HG02759 (cell line): ENCODE measurements at regions not wholly inside any gene's neighbourhood (a gene's known extent, or its start where the extent isn't known, plus 50 kb on each side); places are given as distances from the start of the nearest gene placed in this dataset.

ENCODE experiments used
- ATAC-seq: cut with Tn5 transposase; IDR thresholded peaks from one replicate; pipeline ENCODE4 v1.9.1; 2021; ENCODE audit warnings: mild to moderate bottlenecking, moderate library complexity; ENCODE audit not compliant: unreplicated experiment

GRCh38 chr5:143671021-143671420 lies 140.9 kb upstream of the HMHB1 start:
- no peak for ATAC-seq

- no peak for ATAC-seq
These were observed 146.1 kb upstream of the HMHB1 start for GRCh38 chr5:143665866-143666265.

DNA sequence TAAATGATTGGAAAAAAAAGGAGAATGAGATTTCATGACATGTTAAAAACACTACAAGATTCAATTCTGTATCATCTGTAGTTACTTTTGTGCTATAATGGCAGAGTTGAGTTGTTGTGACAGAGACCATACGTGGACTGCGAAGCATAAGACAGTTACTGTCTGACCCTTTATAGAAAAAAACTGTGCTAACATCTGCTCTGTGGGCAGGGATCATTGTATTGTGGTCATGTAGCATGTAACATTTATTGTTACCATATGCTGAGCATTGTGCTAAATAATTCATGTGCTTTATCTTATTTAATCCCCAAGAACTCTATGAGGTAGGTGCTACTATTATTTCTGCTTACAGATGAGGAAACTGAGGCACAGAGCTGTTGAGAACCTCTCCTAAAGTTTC lies 147.3 kb upstream of the HMHB1 start:
- no peak for ATAC-seq

DNA sequence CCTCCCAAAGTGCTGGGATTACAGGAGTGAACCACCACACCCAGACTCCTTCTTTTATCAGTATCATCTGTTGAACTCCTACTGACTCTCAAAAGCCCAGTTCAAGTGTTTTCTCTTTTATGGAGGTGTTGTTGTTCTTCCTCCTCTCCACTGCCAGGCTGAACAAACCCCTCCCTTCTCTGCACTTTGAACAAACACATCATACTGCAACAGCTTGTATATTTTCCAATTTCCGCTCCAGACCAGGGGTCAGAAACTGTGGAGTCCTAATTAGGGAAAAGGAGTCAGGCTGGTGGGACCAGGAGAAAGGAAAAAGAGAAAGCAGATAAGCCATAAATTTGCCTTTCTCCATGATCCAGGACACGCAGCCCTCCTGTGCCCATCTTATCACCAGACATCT lies 148.1 kb upstream of the HMHB1 start:
- no peak for ATAC-seq

DNA sequence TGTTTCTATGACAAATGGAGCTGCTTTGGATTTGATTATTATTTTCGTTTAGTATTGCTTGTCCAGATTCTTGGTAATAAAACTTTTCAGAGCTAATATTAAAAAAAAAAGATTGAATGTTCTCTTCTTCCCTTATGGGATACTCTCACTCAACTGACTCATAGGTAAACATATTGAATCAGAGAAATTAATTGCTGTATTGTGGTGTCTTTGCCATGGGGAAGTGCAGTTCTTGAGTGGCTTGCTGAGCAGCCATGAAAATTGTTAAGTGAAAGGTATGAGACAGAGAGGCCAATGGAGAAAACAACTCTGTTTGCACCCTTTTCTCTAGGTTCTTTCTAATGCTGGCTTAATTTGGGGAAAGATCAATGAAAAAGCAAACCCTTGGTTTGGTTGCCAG lies 149.9 kb upstream of the HMHB1 start:
- no peak for ATAC-seq

GRCh38 chr5:143660625-143661024 lies 151.3 kb upstream of the HMHB1 start:
- no peak for ATAC-seq

GRCh38 chr5:143659599-143660238 lies 152.2 kb upstream of the HMHB1 start:
- no peak for ATAC-seq

DNA sequence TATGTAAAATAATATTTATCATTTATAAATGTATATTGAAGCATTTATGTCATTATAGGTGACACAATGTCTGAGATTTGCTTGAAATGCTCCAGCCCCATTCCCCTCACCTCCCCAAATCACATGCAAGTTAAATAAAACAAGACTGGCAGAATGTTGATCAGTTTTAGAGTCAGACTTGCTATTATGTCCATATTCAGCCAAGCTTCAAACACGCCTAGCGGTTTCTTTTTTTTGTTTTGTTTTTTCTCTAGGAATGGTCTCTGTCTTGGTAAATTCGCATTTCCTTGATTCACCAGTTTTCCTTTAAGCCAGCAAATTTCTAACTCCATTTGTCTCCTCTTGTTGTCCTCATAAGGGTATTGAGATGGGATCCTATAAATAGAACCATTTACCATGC lies 153.0 kb upstream of the HMHB1 start:
- ATAC-seq: no peak

DNA sequence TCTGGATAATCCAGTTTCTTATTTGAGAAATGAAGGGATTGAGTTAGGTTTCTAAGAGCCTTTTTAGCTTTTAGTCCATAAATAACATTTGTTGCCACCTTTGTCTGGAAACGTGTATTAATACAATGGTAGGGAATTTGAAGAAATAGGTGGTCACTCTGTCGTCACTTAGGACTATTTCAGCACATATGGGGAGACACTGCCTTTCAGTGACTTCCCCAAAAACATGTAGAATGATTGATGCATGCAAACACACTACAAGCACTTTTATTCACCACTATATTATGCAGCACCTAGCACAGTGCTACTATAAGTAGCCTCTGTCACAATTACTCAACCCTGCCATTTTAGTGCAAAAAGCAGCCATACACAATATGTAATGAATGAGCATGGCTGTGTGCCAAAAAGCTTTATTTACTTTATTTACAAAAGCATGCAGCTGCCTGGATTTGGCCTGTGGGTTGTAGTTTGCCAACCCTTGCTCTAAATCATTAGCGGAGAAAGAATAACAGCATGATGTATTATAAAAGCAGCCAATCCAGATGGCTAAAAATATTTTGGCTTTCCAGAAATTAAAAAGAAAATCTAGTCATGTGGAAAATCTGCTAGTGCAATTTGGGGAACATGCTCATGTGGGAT lies 154.2 kb upstream of the HMHB1 start:
- no peak for ATAC-seq

GRCh38 chr5:143653766-143654282 lies 158.1 kb upstream of the HMHB1 start:
- ATAC-seq: no peak

- peak; percentile 64 for ATAC-seq
These were observed 158.7 kb upstream of the HMHB1 start for GRCh38 chr5:143653256-143653655.

- ATAC-seq: no peak
These were observed 159.8 kb upstream of the HMHB1 start for GRCh38 chr5:143652108-143652700.

DNA sequence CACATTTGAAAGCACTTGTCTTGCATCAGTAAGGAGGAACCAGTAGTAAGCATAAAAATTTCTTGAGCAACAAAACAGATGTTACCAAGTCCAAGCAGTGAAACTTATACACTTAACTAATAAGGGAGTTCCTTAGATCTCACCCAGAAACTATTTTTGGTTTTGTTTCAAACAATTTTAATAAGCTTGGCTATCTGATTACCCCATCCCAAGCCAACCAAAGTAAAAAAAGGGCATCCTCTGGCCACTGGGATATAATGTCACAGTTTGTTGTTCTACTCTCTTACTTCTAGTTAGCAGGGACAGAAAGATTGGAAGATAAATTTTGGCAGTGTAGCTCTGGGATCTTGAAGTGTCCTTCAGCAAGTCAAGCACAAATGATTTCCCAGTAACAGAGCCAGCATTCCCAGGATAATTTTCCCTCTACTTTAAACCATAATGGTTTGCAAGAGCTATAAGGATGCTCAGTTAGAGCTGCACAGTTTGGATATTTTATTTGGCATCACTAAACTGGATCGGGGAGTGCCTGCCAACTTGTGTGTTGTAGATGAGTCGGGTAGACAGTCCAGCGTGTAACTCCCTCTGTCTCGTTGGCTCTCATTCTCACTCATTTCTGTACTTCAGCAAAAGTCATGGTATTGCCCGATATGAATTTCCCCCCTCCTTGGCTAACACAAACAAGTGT lies 161.9 kb upstream of the HMHB1 start:
- no peak for ATAC-seq

- ATAC-seq: no peak
These were observed 163.3 kb upstream of the HMHB1 start for GRCh38 chr5:143648696-143649095.

GRCh38 chr5:143646961-143647360 lies 165.0 kb upstream of the HMHB1 start:
- no peak for ATAC-seq

- ATAC-seq: no peak
These were observed 166.6 kb upstream of the HMHB1 start for GRCh38 chr5:143645356-143645755.

DNA sequence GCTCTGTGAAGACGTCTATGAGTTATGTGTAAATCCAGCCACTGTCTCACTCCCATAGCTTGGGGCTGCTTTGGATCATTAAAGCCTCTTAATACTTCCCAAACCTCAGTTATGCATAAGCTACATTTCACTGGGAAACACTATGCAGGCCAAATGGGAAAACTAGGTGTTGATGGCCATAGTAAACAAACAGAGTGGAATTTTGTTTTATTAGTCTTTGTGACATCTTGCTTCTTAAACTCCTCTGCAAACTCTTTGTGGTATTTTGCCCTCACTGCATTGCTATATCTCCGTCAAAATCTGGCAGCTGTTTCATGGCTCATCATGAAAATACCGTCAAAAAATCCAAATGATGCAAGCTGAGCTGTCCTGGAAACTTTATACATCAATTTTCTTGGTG lies 167.2 kb upstream of the HMHB1 start:
- no peak for ATAC-seq

DNA sequence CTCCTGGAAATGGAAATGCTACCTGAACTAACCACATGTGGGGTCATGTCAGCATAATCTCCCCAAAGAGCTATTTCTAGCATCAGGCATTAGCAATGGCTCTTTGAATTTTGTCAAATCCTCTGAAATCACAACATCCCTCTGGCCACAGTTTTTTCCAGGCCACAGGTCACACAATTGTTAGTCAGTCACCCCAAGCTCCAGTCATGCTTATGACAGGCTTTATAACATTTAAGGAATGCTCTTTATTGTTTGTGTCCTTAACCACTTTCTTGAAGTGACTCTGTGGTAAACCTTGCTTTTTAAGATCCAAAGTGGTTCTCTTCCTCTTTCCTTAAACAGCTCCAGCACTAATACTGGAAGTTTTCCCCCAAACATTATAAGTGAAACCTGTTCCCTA lies 169.2 kb upstream of the HMHB1 start:
- ATAC-seq: no peak

DNA sequence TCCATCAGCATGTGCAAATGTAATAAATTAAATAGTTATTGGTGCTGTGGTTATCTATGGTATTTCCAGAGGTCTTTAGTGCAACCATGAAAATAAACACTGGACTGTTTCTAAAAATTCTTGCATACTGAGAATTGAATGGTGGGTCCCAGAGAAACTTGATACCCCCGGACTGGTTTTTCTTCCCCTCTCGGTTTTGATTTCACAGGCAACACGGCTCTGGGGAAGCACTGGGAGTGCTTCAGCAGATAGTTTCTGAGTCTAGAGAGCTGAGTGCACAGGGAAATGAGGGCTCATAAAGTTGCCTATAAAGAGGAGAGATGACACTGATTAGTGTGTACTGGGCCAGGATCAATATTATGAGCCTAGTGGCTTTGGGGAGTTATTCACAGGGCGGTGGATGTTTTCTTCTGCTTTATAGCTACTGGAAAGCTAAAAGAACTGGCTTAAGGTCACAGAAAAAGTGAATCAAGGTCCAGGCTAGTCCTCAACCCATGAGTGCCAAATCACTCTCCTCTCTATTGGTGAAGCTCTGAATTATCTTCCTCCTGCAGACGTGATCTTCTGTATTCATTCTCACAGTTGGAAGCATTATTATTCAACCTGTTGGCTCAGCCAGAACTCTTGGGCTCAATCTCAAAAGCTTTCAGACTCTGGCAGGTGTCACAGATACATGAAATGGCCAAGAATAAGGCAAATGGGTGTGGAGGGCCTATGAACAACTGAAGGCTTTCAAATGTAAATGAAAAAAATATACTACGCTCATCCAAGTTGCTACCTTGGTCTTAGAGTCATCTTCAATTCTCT lies 170.2 kb upstream of the HMHB1 start:
- ATAC-seq: peak; percentile 72

GRCh38 chr5:143638654-143639053 lies 173.3 kb upstream of the HMHB1 start:
- ATAC-seq: no peak
